Endodermal cell (in vitro differentiated cells): ENCODE measurements at regions not wholly inside any gene's neighbourhood (a gene's known extent, or its start where the extent isn't known, plus 50 kb on each side); places are given as distances from the start of the nearest gene placed in this dataset.

Experiments
- DNase-seq: peaks from one replicate; pipeline ENCODE4 v3.0.0-alpha.2; 2017
- H3K27ac ChIP-seq: 2 replicates; pipeline ENCODE4 v1.5.1; 2013; ENCODE audit warnings: mild to moderate bottlenecking, low read depth, low read length, moderate library complexity
- H3K27me3 ChIP-seq: 2 replicates; pipeline ENCODE4 v1.6.1; 2013; ENCODE audit warnings: mild to moderate bottlenecking, low read length, moderate library complexity; ENCODE audit not compliant: insufficient read depth, control insufficient read depth, poor library complexity, severe bottlenecking
- H3K36me3 ChIP-seq: 2 replicates; pipeline ENCODE4 v1.7.0; 2013; ENCODE audit warnings: mild to moderate bottlenecking, low read length, moderate library complexity; ENCODE audit not compliant: control insufficient read depth, insufficient read depth
- H3K4me1 ChIP-seq: one replicate; pipeline ENCODE4 v1.7.0; 2013; ENCODE audit warnings: low read length; ENCODE audit not compliant: control insufficient read depth, insufficient read depth
- H3K4me3 ChIP-seq: 2 replicates; pipeline ENCODE4 v1.5.1; 2013; ENCODE audit warnings: mild to moderate bottlenecking, low read length, moderate library complexity
- H3K9ac ChIP-seq: 2 replicates; pipeline ENCODE4 v1.6.1; 2013; ENCODE audit warnings: mild to moderate bottlenecking, low read length, moderate library complexity; ENCODE audit not compliant: poor library complexity, severe bottlenecking; ENCODE audit errors: extremely low read depth
- H3K9me3 ChIP-seq: 2 replicates; pipeline ENCODE4 v1.6.1; 2013; ENCODE audit warnings: mild to moderate bottlenecking, low read length, moderate library complexity; ENCODE audit not compliant: control insufficient read depth
- H3K27ac Mint-ChIP-seq: 2 replicates; pipeline ENCODE4 v1.8.0; 2020; ENCODE audit warnings: mixed read lengths
- H3K27me3 Mint-ChIP-seq: 2 replicates; pipeline ENCODE4 v1.8.0; 2021; ENCODE audit warnings: mild to moderate bottlenecking, mixed read lengths; ENCODE audit not compliant: insufficient read depth
- H3K36me3 Mint-ChIP-seq: 2 replicates; pipeline ENCODE4 v1.8.0; 2020; ENCODE audit warnings: low read depth, mixed read lengths
- H3K4me1 Mint-ChIP-seq: 2 replicates; pipeline ENCODE4 v1.8.0; 2020; ENCODE audit warnings: mixed read lengths
- H3K4me3 Mint-ChIP-seq: 2 replicates; pipeline ENCODE4 v1.8.0; 2020; ENCODE audit warnings: mild to moderate bottlenecking, moderate library complexity, mixed read lengths
- H3K9me3 Mint-ChIP-seq: 2 replicates; pipeline ENCODE4 v1.8.0; 2020; ENCODE audit warnings: mild to moderate bottlenecking, mixed read lengths
- WGBS, 2 experiments: methylation state at CpG; one replicate each; pipeline versions ENCODE4 v1.1.5 to v1.1.7; 2013; ENCODE audit warnings: missing lambda C conversion rate in 2 of 2, mixed read lengths in 1 of 2; ENCODE audit not compliant: insufficient coverage in 1 of 2, insufficient read length in 1 of 2; 5-methylcytosine and 5-hydroxymethylcytosine counted together
- TF ChIP-seq, protein P1 (sequence below): fragments of 200-600 bp; sonication (generic); conservative IDR thresholded peaks from 2 replicates; pipeline ENCODE4 v1.5.0; 2021; ENCODE audit warnings: antibody characterized with exemption, mild to moderate bottlenecking

DNA sequence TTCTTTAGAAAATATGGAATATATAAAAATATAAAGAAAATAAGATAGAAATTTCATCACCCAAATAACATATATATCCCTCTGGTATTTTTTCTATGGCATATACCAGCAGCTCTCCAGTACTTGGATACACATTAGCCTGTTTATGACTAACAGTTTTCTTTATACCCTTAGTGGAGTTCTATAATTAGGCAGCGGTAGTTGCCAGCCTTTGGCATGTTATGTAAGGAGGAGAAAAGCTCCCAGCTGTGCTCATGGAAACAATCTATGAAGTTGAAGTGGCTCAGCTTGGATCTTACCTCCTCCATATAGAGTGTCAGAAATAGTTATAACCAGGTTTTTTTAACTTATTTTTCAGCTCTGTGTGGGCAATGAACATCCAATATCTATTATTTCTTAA lies 1636.8 kb downstream of the AMY1C start:
- Histone ChIP-seq H3K27ac (no peak overlapping the region), H3K36me3 (no peaks in the 10 kb centered on the region), H3K9me3 (no peaks in the 10 kb centered on the region), H3K4me3 (no peak overlapping the region), H3K27me3 (no peaks in the 10 kb centered on the region), H3K9ac (no peak overlapping the region), H3K4me1 (no peaks in the 10 kb centered on the region)
- WGBS, 2 experiments: 88% methylated on average over 1 of the region's 1 CpG; no CpG with 5 or more reads in 1 of the 2 experiments
- no peaks in the 10 kb centered on the region for H3K9me3 Mint-ChIP-seq
- DNase-seq: no peak
- no peak overlapping the region for H3K27ac Mint-ChIP-seq
- no peaks in the 10 kb centered on the region for H3K4me1 Mint-ChIP-seq
- H3K36me3 Mint-ChIP-seq: no peaks in the 10 kb centered on the region
- H3K27me3 Mint-ChIP-seq: no peaks in the 10 kb centered on the region
- H3K4me3 Mint-ChIP-seq: no peak overlapping the region
- TF ChIP-seq, protein P1, sequence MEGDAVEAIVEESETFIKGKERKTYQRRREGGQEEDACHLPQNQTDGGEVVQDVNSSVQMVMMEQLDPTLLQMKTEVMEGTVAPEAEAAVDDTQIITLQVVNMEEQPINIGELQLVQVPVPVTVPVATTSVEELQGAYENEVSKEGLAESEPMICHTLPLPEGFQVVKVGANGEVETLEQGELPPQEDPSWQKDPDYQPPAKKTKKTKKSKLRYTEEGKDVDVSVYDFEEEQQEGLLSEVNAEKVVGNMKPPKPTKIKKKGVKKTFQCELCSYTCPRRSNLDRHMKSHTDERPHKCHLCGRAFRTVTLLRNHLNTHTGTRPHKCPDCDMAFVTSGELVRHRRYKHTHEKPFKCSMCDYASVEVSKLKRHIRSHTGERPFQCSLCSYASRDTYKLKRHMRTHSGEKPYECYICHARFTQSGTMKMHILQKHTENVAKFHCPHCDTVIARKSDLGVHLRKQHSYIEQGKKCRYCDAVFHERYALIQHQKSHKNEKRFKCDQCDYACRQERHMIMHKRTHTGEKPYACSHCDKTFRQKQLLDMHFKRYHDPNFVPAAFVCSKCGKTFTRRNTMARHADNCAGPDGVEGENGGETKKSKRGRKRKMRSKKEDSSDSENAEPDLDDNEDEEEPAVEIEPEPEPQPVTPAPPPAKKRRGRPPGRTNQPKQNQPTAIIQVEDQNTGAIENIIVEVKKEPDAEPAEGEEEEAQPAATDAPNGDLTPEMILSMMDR: no peak

DNA sequence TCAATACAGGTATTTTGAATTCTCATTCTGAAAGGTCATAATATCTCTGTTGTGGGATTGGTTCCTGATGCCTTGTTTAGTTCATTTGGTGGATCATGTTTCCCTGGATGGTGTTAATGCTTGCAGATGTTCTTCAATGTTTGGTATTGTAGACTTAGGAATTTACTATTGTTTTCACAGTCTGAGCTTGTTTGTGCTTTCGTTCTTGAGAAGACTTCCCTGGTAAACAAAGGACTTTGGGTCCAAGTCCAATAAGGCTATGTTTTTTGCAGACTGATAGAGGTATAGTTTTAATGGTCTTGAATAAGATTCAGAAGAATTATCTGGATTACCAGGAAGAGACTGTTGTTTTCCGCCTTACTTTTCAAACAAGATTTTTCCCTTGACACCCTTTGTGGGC lies 1646.3 kb downstream of the AMY1C start:
- H3K9me3 Mint-ChIP-seq: no peaks in the 10 kb centered on the region
- Histone ChIP-seq H3K36me3 (no peaks in the 10 kb centered on the region), H3K9ac (no peak overlapping the region), H3K4me1 (no peaks in the 10 kb centered on the region), H3K4me3 (no peak overlapping the region), H3K27me3 (no peaks in the 10 kb centered on the region), H3K9me3 (no peaks in the 10 kb centered on the region), H3K27ac (no peak overlapping the region)
- no peaks in the 10 kb centered on the region for H3K27me3 Mint-ChIP-seq
- H3K36me3 Mint-ChIP-seq: no peaks in the 10 kb centered on the region
- DNase-seq: no peak
- no peak overlapping the region for H3K27ac Mint-ChIP-seq
- 0 to 48% methylated on average over 1 to 2 of the region's 2 CpGs for WGBS, 2 experiments
- H3K4me3 Mint-ChIP-seq: no peak overlapping the region
- TF ChIP-seq, protein P1: no peak
- H3K4me1 Mint-ChIP-seq: no peaks in the 10 kb centered on the region

DNA sequence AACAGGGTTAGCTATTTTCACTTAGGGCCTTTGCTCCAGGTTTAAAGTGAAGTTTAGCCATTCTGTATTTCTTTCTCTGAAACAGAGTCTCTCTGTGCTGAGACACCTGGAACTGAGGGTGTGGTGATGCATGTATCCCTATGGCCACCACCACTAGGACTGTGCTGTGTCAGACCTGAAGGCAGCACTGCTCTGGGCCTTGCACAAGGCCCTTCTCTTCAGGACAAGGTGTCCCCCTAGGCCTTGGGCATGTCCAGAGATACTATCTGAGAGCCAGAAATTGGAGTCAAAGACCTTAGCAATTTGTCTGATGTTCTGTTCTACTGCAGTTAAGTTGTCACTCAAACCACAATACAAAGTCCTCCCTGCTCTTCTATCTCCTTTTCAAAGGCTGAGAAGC lies 1649.2 kb downstream of the AMY1C start:
- Mint-ChIP-seq H3K9me3 (no peaks in the 10 kb centered on the region), H3K4me3 (no peak overlapping the region), H3K27ac (no peak overlapping the region), H3K4me1 (no peaks in the 10 kb centered on the region), H3K27me3 (no peaks in the 10 kb centered on the region), H3K36me3 (no peaks in the 10 kb centered on the region)
- Histone ChIP-seq H3K27me3 (no peaks in the 10 kb centered on the region), H3K36me3 (no peaks in the 10 kb centered on the region), H3K4me3 (no peak overlapping the region), H3K4me1 (no peaks in the 10 kb centered on the region), H3K9ac (no peak overlapping the region), H3K27ac (no peak overlapping the region), H3K9me3 (no peaks in the 10 kb centered on the region)
- TF ChIP-seq, protein P1: no peak
- DNase-seq: no peak
